BLaER1 (cell line): ENCODE measurements at regions not wholly inside any gene's neighbourhood (a gene's known extent, or its start where the extent isn't known, plus 50 kb on each side); places are given as distances from the start of the nearest gene placed in this dataset.

ENCODE experiments used
- H3K27ac ChIP-seq: shearing (Covaris generic); formaldehyde crosslinking; 2 replicates; pipeline ENCODE4 v1.8.1; 2022
- H3K27me3 ChIP-seq: shearing (Covaris generic); formaldehyde crosslinking; 2 replicates; pipeline ENCODE4 v1.8.1; 2022
- H3K36me3 ChIP-seq: shearing (Covaris generic); formaldehyde crosslinking; 2 replicates; pipeline ENCODE4 v1.8.1; 2022
- H3K4me1 ChIP-seq: shearing (Covaris generic); formaldehyde crosslinking; 2 replicates; pipeline ENCODE4 v1.8.1; 2022
- H3K4me2 ChIP-seq: shearing (Covaris generic); formaldehyde crosslinking; 2 replicates; pipeline ENCODE4 v1.8.1; 2022
- H3K4me3 ChIP-seq: shearing (Covaris generic); formaldehyde crosslinking; 2 replicates; pipeline ENCODE4 v1.8.1; 2022
- H3K9ac ChIP-seq: shearing (Covaris generic); formaldehyde crosslinking; 2 replicates; pipeline ENCODE4 v1.8.1; 2022
- H3K9me3 ChIP-seq: shearing (Covaris generic); formaldehyde crosslinking; 2 replicates; pipeline ENCODE4 v1.8.1; 2022
- H4K20me1 ChIP-seq: shearing (Covaris generic); formaldehyde crosslinking; 2 replicates; pipeline ENCODE4 v1.8.1; 2022
- Cebpa-rat ChIP-seq: shearing (Covaris generic); IDR thresholded peaks from 2 replicates; pipeline ENCODE4 v1.8.1; 2022

GRCh38 chr9:29282121-29282520, 1708.8 kb upstream of the C9orf72 start:
- no peak overlapping the region for H3K9ac ChIP-seq
- H3K4me2 ChIP-seq = no peak overlapping the region
- no peak overlapping the region for H3K27ac ChIP-seq
- H3K36me3 ChIP-seq = no peaks in the 10 kb centered on the region
- no peak for TF ChIP-seq Cebpa-rat
- H3K27me3 ChIP-seq = no peaks in the 10 kb centered on the region
- H3K4me3 ChIP-seq = no peak overlapping the region
- H3K9me3 ChIP-seq = no peaks in the 10 kb centered on the region
- H3K4me1 ChIP-seq = no peaks in the 10 kb centered on the region
- H4K20me1 ChIP-seq = no peaks in the 10 kb centered on the region

DNA sequence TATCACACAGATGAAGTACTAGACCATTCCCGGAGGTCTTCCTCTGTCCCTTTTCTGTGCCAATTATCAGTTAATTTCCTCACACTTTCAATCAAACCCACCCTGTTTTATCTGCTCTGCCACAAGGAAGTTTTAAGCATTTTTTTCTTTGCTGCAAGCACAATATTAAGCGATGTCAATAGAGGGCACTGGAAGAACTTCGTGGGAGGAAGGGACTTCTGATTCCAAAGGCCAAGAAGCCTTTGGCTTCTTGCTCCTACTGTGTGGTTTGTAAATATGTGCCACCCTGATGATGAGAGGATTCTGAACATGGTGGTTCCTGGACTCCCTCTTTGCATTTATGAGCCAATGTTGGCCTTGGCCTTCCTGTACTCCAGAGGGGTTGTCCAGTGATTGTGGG, 1712.5 kb upstream of the C9orf72 start:
- H3K4me3 ChIP-seq = no peak overlapping the region
- H3K27ac ChIP-seq = no peak overlapping the region
- no peaks in the 10 kb centered on the region for H3K9me3 ChIP-seq
- H3K9ac ChIP-seq = no peak overlapping the region
- H3K27me3 ChIP-seq = no peaks in the 10 kb centered on the region
- no peak for TF ChIP-seq Cebpa-rat
- H4K20me1 ChIP-seq = no peaks in the 10 kb centered on the region
- 0 out of 2 replicates have a peak, but pooled peaks cover 6% of the 10 kb centered on the region for H3K4me1 ChIP-seq
- H3K4me2 ChIP-seq = no peak overlapping the region
- H3K36me3 ChIP-seq = no peaks in the 10 kb centered on the region

GRCh38 chr9:29289365-29289764, 1716.1 kb upstream of the C9orf72 start:
- Histone ChIP-seq H3K9ac (no peak overlapping the region), H3K27ac (no peak overlapping the region), H4K20me1 (no peaks in the 10 kb centered on the region), H3K36me3 (no peaks in the 10 kb centered on the region), H3K27me3 (no peaks in the 10 kb centered on the region), H3K9me3 (peaks cover 8% of the 10 kb centered on the region), H3K4me2 (no peak overlapping the region), H3K4me1 (0 out of 2 replicates have a peak, but pooled peaks cover 6% of the 10 kb centered on the region), H3K4me3 (no peak overlapping the region)
- no peak for TF ChIP-seq Cebpa-rat

- Histone ChIP-seq H3K4me3 (no peak overlapping the region), H3K9me3 (peaks cover 12% of the 10 kb centered on the region), H3K4me1 (0 out of 2 replicates have a peak, but pooled peaks cover 6% of the 10 kb centered on the region), H3K27ac (no peak overlapping the region), H3K9ac (no peak overlapping the region), H4K20me1 (no peaks in the 10 kb centered on the region), H3K4me2 (no peak overlapping the region), H3K27me3 (no peaks in the 10 kb centered on the region), H3K36me3 (no peaks in the 10 kb centered on the region)
- no peak for TF ChIP-seq Cebpa-rat
Measured at GRCh38 chr9:29290516-29290915, 1717.2 kb upstream of the C9orf72 start.

DNA sequence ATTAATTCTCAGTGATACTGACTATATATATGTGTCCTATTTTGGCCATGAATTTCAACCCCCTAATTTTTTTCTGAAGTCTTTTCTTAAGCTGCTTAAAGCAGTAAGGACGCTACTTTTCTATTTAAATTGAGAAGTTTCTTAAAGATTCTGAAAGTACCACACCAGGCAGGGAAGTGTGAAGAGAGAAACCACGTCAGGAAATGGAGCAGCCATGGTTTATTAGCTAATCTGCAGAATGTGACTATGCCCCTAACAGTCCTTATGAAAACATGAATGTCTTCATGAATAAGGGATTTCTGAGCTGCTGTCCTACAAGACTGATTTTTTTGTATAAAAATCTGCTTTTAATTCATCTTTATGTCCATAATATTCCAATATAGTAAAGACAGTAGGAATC, 1724.3 kb upstream of the C9orf72 start:
- Histone ChIP-seq H3K27me3 (no peaks in the 10 kb centered on the region), H3K27ac (no peak overlapping the region), H3K4me2 (no peak overlapping the region), H4K20me1 (no peaks in the 10 kb centered on the region), H3K9ac (no peak overlapping the region), H3K4me3 (no peak overlapping the region), H3K4me1 (no peaks in the 10 kb centered on the region), H3K36me3 (no peaks in the 10 kb centered on the region), H3K9me3 (peaks cover 12% of the 10 kb centered on the region)
- no peak for TF ChIP-seq Cebpa-rat

GRCh38 chr9:29311221-29311620, 1737.9 kb upstream of the C9orf72 start:
- no peak for TF ChIP-seq Cebpa-rat
- Histone ChIP-seq H3K9me3 (no peaks in the 10 kb centered on the region), H3K9ac (no peak overlapping the region), H3K27ac (no peak overlapping the region), H3K4me3 (no peak overlapping the region), H3K4me1 (no peaks in the 10 kb centered on the region), H3K27me3 (no peaks in the 10 kb centered on the region), H3K4me2 (no peak overlapping the region), H3K36me3 (no peaks in the 10 kb centered on the region), H4K20me1 (no peaks in the 10 kb centered on the region)

DNA sequence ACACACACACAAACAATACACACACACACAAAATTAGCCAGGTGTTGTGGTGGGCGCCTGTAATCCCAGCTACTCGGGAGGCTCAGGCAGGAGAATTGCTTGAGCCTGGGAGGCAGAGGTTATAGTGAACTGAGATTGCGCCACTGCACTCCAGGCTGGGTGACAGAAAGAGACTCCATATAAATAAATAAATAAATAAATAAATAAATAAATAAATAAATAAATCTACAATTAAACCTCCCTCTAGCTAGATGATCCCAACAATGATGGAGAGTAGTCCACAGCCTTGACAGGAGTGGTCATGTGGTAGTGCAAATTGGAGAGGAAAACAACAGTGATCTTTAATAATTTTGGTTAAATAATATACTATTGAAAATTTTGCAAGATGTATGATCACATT, 1739.0 kb upstream of the C9orf72 start:
- no peaks in the 10 kb centered on the region for H3K36me3 ChIP-seq
- no peak overlapping the region for H3K4me3 ChIP-seq
- H3K4me1 ChIP-seq = no peaks in the 10 kb centered on the region
- H3K4me2 ChIP-seq = no peak overlapping the region
- no peak overlapping the region for H3K27ac ChIP-seq
- TF ChIP-seq Cebpa-rat = no peak
- H3K9ac ChIP-seq = no peak overlapping the region
- H3K9me3 ChIP-seq = no peaks in the 10 kb centered on the region
- no peaks in the 10 kb centered on the region for H4K20me1 ChIP-seq
- no peaks in the 10 kb centered on the region for H3K27me3 ChIP-seq

GRCh38 chr9:29319736-29320513, 1746.6 kb upstream of the C9orf72 start:
- no peaks in the 10 kb centered on the region for H3K27me3 ChIP-seq
- no peak overlapping the region for H3K4me3 ChIP-seq
- no peaks in the 10 kb centered on the region for H4K20me1 ChIP-seq
- H3K9me3 ChIP-seq = no peaks in the 10 kb centered on the region
- no peaks in the 10 kb centered on the region for H3K4me1 ChIP-seq
- no peak for TF ChIP-seq Cebpa-rat
- no peak overlapping the region for H3K9ac ChIP-seq
- no peak overlapping the region for H3K4me2 ChIP-seq
- H3K27ac ChIP-seq = no peak overlapping the region
- H3K36me3 ChIP-seq = no peaks in the 10 kb centered on the region

- Histone ChIP-seq H4K20me1 (no peaks in the 10 kb centered on the region), H3K27ac (no peak overlapping the region), H3K4me2 (no peak overlapping the region), H3K36me3 (no peaks in the 10 kb centered on the region), H3K9me3 (no peaks in the 10 kb centered on the region), H3K4me1 (no peaks in the 10 kb centered on the region), H3K4me3 (no peak overlapping the region), H3K27me3 (no peaks in the 10 kb centered on the region), H3K9ac (no peak overlapping the region)
- no peak for TF ChIP-seq Cebpa-rat
Measured at GRCh38 chr9:29322240-29322639, 1749.0 kb upstream of the C9orf72 start.

- no peaks in the 10 kb centered on the region for H4K20me1 ChIP-seq
- no peaks in the 10 kb centered on the region for H3K9me3 ChIP-seq
- H3K4me1 ChIP-seq = no peaks in the 10 kb centered on the region
- H3K9ac ChIP-seq = no peak overlapping the region
- no peak overlapping the region for H3K27ac ChIP-seq
- no peak overlapping the region for H3K4me3 ChIP-seq
- TF ChIP-seq Cebpa-rat = no peak
- no peak overlapping the region for H3K4me2 ChIP-seq
- no peaks in the 10 kb centered on the region for H3K27me3 ChIP-seq
- no peaks in the 10 kb centered on the region for H3K36me3 ChIP-seq
Measured at GRCh38 chr9:29325894-29326293, 1752.6 kb upstream of the C9orf72 start.
